GM18873 (cell line): ENCODE measurements at regions not wholly inside any gene's neighbourhood (a gene's known extent, or its start where the extent isn't known, plus 50 kb on each side); places are given as distances from the start of the nearest gene placed in this dataset.
"Not testable (repeated sequence)": the region's sequence is repeated elsewhere in the genome, so short reads cannot be mapped to it uniquely, and the experiment has no call there.

Source experiments
- ATAC-seq: cut with Tn5 transposase; IDR thresholded peaks from one replicate; pipeline ENCODE4 v1.9.1; 2021; ENCODE audit warnings: mild to moderate bottlenecking, moderate library complexity, moderate number of reproducible peaks; ENCODE audit not compliant: unreplicated experiment, low FRiP score

GRCh38 chr11:28793282-28793738, 685.1 kb downstream of the METTL15 start:
- no peak for ATAC-seq

GRCh38 chr11:28792856-28793255, 684.7 kb downstream of the METTL15 start:
- no peak for ATAC-seq

GRCh38 chr11:28787897-28788296, 679.7 kb downstream of the METTL15 start:
- not testable (repeated sequence) for ATAC-seq

GRCh38 chr11:28777126-28777525, 668.9 kb downstream of the METTL15 start:
- ATAC-seq, result no peak

- ATAC-seq, result no peak
Observed at GRCh38 chr11:28773606-28774005, 665.4 kb downstream of the METTL15 start.

- no peak for ATAC-seq
Observed at GRCh38 chr11:28770806-28771205, 662.6 kb downstream of the METTL15 start.

- ATAC-seq, result no peak
Observed at GRCh38 chr11:28767574-28767973, 659.4 kb downstream of the METTL15 start.

- ATAC-seq, result no peak
Observed at GRCh38 chr11:28763876-28764275, 655.7 kb downstream of the METTL15 start.

- ATAC-seq, result no peak
Observed at GRCh38 chr11:28763151-28763550, 655.0 kb downstream of the METTL15 start.

GRCh38 chr11:28760676-28761390, 652.6 kb downstream of the METTL15 start:
- ATAC-seq, result no peak

GRCh38 chr11:28759311-28759710, 651.1 kb downstream of the METTL15 start:
- no peak for ATAC-seq

- ATAC-seq, result no peak
Observed at GRCh38 chr11:28757725-28758515, 649.7 kb downstream of the METTL15 start.

- ATAC-seq, result no peak
Observed at GRCh38 chr11:28756977-28757376, 648.8 kb downstream of the METTL15 start.

GRCh38 chr11:28743061-28743550, 634.9 kb downstream of the METTL15 start:
- ATAC-seq, result no peak

GRCh38 chr11:28739489-28740280, 631.5 kb downstream of the METTL15 start:
- no peak for ATAC-seq

- ATAC-seq, result no peak
Observed at GRCh38 chr11:28738549-28738948, 630.4 kb downstream of the METTL15 start.

- ATAC-seq, result no peak
Observed at GRCh38 chr11:28736256-28736655, 628.1 kb downstream of the METTL15 start.

- ATAC-seq, result no peak
Observed at GRCh38 chr11:28735511-28735910, 627.3 kb downstream of the METTL15 start.

- ATAC-seq, result no peak
Observed at GRCh38 chr11:28730889-28731288, 622.7 kb downstream of the METTL15 start.

GRCh38 chr11:28730336-28730735, 622.1 kb downstream of the METTL15 start:
- ATAC-seq, result no peak

GRCh38 chr11:28729339-28729738, 621.2 kb downstream of the METTL15 start:
- ATAC-seq, result no peak
